ENCODE measurements at regions not wholly inside any gene's neighbourhood (a gene's known extent, or its start where the extent isn't known, plus 50 kb on each side); places are given as distances from the start of the nearest gene placed in this dataset.

- TF ChIP-seq CTCF (IDR thresholded peaks at IDR 0.05; ENCODE audit: insufficient read depth, low read length, poor library complexity, severe bottlenecking), result no peak
- no peak for DNase-seq (ENCODE audit: extremely low read depth, insufficient read length)
- H3K27me3 ChIP-seq (replicated peaks; ENCODE audit: control insufficient read depth, insufficient read depth, low read length), result no peaks in the 10 kb centered on the region
These were observed 699.9 kb upstream of the ZNF385D start for GRCh38 chr3:22450786-22451400.

DNA sequence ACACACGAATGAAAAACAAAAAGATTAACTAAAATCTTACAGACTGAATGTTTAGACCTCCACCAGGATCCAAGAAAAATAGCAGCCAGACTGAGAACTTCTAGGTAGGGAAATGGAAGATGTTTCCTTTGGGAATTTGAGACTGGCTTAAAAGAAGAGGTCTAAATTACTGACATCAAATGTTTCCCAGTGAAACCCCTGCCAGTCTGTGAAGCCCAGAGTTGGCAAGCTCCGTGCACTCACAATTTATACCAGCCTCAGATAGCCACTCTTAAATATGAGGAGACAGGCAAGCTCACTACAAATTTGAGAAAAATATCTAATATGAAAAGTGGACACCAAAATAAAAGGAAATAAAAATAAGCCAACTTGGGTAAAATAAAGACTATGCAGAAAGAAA, 700.5 kb upstream of the ZNF385D start:
- Histone ChIP-seq H3K4me3 (replicated peaks; ENCODE audit: low read depth, low read length) (no peak overlapping the region), H3K27me3 (replicated peaks; ENCODE audit: control insufficient read depth, insufficient read depth, low read length) (no peaks in the 10 kb centered on the region), H3K36me3 (ENCODE audit: control insufficient read depth, insufficient read depth, low read length) (no peaks in the 10 kb centered on the region)
- no peak for DNase-seq (ENCODE audit: extremely low read depth, insufficient read length)
- TF ChIP-seq CTCF (IDR thresholded peaks at IDR 0.05; ENCODE audit: insufficient read depth, low read length, poor library complexity, severe bottlenecking), result no peak

More at GRCh38 chr3:22450786-22451400, 699.9 kb upstream of the ZNF385D start:
- no peaks in the 10 kb centered on the region for H3K36me3 ChIP-seq (ENCODE audit: control insufficient read depth, insufficient read depth, low read length)
- H3K4me3 ChIP-seq (replicated peaks; ENCODE audit: low read depth, low read length), result no peak overlapping the region

DNA sequence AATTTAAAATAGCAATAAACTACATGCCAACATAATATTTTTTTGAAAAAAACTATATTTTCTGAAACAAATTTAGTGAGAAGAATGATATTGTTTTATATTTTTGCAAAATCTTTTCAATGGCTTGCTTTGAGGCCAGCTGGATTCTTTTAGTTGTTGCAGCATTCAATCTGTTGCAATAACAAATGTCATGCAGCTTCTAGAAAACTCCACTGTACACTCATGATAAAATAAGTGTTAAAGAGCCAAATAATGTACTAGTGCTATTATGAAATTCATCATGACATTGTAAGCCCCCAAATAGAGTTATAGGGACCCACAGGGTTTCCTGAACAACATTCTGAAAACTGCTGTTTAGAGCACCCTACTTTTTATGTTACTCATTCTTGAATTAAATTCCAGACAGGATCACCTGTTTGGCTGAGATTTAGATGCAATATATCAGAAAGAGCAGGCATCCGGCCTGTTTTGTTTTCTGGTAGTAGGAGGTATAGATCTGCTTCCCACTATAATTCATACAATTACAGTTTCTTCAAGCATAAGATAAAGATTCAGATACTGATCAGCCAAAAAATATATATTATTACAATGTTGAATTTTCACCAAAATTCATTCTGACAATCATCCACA, 703.0 kb upstream of the ZNF385D start:
- Histone ChIP-seq H3K27me3 (replicated peaks; ENCODE audit: control insufficient read depth, insufficient read depth, low read length) (no peaks in the 10 kb centered on the region), H3K4me3 (replicated peaks; ENCODE audit: low read depth, low read length) (no peak overlapping the region), H3K36me3 (ENCODE audit: control insufficient read depth, insufficient read depth, low read length) (no peaks in the 10 kb centered on the region)
- no peak for DNase-seq (ENCODE audit: extremely low read depth, insufficient read length)
- no peak for TF ChIP-seq CTCF (IDR thresholded peaks at IDR 0.05; ENCODE audit: insufficient read depth, low read length, poor library complexity, severe bottlenecking)

DNA sequence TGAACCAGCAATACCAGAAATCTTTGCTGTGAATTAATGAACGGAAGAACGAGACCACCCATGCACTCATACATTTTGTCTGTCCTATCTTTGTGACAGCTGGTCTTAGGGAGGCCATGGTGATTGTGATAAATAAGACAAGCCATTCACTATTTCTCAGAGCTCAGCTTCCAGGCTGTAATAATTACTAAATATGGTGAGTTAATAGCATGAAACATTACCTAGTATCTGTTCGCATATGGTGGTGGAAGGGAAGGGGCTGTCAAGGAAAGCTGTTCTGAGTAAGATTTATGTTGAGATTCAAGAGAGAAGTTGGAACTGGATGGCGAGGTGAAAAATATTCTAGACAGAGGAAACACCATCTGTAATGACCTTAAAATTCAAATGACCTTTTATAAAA, 719.0 kb upstream of the ZNF385D start:
- Histone ChIP-seq H3K4me3 (replicated peaks; ENCODE audit: low read depth, low read length) (no peak overlapping the region), H3K27me3 (replicated peaks; ENCODE audit: control insufficient read depth, insufficient read depth, low read length) (no peaks in the 10 kb centered on the region), H3K36me3 (ENCODE audit: control insufficient read depth, insufficient read depth, low read length) (no peaks in the 10 kb centered on the region)
- DNase-seq (ENCODE audit: extremely low read depth, insufficient read length), result no peak
- TF ChIP-seq CTCF (IDR thresholded peaks at IDR 0.05; ENCODE audit: insufficient read depth, low read length, poor library complexity, severe bottlenecking), result no peak

GRCh38 chr3:22471557-22471956, 720.5 kb upstream of the ZNF385D start:
- DNase-seq (ENCODE audit: extremely low read depth, insufficient read length), result no peak
- no peak for TF ChIP-seq CTCF (IDR thresholded peaks at IDR 0.05; ENCODE audit: insufficient read depth, low read length, poor library complexity, severe bottlenecking)
- no peak overlapping the region for H3K4me3 ChIP-seq (replicated peaks; ENCODE audit: low read depth, low read length)
- no peaks in the 10 kb centered on the region for H3K36me3 ChIP-seq (ENCODE audit: control insufficient read depth, insufficient read depth, low read length)
- no peaks in the 10 kb centered on the region for H3K27me3 ChIP-seq (replicated peaks; ENCODE audit: control insufficient read depth, insufficient read depth, low read length)
